Left renal cortex interstitium (tissue), 4 donors: ENCODE measurements at regions not wholly inside any gene's neighbourhood (a gene's known extent, or its start where the extent isn't known, plus 50 kb on each side); places are given as distances from the start of the nearest gene placed in this dataset.
"Not testable (repeated sequence)": the region's sequence is repeated elsewhere in the genome, so short reads cannot be mapped to it uniquely, and the experiment has no call there.

Experiments used
- DNase-seq, 4 donors: peaks; one replicate each; pipeline ENCODE4 v3.0.0-alpha.2; 2013; ENCODE audit warnings: low read depth in 4 of 4, low spot score in 2 of 4, missing footprints in 1 of 4

DNA sequence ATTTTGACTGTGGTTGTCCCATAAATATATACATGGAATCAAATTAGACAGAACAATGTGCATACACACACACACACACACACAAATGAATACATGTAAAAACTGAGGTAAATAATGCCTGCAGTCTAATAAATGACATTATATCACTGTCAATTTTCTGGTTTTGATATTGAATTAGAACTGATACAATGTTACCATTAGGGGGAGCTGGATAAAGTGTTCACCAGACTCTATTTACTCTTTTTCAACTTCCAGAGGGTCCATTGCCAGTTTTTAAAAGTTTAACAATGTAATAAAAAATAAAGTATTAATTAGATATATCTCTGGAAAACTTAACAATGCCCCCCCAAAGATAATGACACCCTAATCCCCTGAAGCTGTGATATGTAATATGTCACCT lies 1666.8 kb upstream of the TMEFF2 start:
- DNase-seq, result no peak

DNA sequence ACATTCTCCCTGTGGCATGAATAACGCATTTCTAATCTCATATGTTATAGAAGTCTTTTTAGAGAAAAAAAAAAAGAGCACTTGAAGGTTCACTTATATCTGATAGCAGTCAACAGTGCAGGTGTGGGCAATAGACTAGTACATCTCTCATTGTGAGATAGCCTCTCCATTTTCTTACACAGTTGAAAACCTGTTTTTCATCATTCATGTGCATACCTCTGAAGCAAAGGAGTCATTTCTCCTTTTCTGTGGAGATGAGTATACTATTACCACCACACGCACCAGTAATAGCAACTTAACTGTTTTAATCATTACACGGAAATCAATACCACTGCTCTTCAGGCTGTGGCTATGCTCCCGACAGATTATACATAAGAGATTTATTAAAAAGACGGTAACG lies 1653.3 kb upstream of the TMEFF2 start:
- no peak for DNase-seq

DNA sequence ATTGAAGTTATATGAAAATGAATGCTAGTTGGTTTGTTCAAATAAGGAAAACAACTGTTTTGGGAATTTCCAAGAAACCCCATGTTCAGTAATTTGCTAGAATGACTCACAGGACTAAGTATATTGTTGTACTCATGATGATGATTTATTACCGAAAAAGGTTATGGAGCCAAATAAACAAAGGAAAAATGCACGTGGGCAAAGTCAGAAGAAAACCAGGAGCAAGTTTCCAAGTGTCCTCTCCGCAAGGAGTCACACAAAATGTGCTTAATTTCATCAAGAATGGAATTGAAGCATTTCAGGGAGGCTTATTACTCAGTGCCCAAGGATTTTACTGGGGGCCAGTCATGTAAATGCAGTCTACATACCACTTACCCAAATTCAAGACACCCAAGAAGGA lies 1652.4 kb upstream of the TMEFF2 start:
- no peak for DNase-seq

DNA sequence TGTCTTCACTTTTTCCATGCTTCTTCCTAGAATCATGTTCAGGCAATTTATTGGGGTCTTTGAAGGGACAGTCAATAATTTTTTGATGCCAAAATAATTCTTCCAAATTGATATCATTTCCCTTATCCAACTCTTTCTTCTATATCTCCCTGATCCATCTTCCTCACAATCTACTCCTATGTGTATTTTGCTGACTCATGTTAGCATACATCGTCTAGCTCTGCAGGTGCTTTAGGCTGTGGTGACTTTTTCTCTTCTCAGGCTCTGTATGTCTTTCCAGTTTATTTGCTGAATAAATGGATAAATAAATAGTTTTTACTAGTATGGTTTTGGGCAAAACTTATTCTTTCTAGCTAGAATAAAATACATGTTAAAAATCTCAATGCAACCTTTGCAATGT lies 1650.9 kb upstream of the TMEFF2 start:
- DNase-seq, result no peak

DNA sequence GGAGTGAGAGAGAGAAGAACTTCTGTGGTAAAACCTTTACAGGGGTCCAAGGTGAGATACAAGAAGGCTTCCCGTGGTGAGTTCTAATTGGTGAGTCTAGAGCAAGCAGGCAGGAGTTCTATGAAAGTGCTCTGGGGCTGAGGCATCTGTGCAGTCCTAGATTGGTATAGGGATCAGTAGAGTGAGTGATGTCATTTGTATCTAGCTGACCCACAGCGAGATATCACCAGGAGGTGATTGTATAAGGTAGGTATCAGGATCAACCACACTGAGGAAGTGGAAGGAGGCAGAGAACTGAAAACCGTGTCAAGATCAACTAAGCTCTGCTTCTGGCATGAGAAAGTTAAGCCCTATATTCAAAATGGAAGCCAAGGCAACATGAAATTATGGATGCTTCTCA lies 1648.9 kb upstream of the TMEFF2 start:
- DNase-seq, result no peak

DNA sequence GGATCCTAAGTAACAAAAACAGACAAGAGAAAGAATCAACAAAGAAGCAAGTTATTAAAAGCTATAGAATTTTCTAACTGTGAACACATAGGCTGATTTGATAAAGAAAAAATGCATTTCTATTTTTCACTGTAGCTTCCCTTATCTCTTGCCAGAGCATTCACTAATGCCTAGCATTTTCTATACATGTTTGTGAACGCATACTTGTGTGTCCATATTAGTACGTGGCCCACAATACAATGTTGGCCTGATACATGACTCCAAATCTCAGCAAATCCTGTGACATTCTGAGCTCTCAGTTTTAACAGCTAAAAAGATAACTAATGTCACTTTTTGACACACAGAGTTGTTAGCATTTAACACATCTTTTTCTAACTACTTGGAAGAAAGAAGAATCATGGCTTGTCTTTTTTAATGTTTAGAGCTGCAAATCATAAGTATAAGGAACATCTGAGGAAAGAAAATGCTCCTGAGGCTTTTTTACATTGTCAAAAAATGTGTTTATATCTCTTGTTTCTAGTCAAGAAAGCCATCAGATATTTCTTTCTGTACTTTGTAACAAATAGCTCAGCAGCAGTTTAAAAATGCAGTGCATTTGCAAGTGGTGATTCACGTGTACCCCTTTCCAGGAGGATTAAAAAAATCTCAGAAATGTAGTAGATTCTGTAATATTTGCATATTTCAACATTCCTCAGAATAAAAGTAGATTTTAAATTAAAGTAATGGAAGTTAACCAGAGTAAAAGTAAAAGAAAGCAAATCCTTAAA lies 1646.8 kb upstream of the TMEFF2 start:
- no peak for DNase-seq

DNA sequence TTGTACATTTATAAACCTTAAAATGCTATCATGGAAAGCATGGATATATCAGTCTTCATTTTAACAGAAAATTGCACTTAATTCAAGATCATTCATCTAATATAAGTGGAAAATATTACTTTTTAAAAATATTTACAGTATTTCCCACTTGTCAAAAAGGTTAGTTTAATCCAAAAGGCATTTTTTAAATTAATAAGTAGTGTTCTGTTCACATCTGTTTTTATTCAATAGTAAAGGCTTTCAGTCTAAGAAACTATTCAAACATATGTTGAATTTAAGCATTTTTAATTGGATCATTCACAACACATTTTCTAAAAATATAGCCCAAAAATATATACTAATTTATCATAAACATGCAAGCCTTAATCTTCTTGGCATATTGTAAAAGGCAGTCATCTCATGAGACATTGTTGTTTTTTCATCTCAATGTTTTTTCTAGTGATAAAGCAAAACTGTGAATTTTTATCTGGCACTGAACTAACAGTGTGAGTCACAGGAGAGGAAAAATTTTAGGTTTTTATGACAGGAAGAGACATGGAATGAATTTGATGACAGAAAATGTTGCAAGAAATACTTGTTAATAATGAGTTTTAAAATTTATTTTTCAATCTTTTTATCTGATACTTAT lies 1642.5 kb upstream of the TMEFF2 start:
- no peak for DNase-seq

DNA sequence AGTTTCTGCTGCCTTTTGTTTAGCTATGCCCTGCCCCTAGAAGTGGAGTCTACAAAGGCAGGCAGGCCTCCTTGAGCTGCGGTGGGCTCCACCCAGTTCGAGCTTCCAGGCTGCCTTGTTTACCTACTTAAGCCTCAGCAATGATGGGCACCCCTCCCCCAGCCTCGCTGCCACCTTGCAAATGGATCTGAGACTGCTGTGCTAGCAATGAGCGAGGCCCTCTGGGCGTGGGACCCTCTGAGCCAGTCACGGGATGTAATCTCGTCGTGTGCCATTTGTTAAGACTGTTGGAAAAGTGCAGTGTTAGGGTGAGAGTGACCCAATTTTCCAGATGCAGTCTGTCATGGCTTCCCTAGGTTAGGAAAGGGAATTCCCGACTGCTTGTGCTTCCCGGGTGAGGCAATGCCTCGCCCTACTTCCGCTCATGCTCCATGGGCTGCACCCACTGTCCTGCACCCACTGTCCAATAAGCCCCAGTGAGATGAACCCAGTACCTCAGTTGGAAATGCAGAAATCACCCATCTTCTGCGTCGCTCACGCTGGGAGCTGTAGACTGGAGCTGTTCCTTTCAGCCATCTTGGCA lies 1641.8 kb upstream of the TMEFF2 start:
- DNase-seq, result not testable (repeated sequence)

DNA sequence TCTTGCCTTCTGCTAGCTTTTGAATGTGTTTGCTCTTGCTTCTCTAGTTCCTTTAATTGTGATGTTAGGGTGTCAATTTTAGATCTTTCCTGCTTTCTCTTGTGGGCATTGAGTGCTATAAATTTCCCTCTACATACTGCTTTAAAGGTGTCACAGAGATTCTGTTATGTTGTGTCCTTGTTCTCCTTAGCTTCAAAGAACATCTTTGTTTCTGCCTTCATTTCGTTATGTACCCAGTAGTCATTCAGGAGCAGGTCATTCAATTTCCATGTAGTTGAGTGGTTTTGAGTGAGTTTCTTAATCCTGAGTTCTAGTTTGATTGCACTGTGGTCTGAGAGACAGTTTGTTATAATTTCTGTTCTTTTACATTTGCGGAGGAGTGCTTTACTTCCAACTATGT lies 1639.2 kb upstream of the TMEFF2 start:
- DNase-seq, result not testable (repeated sequence)

DNA sequence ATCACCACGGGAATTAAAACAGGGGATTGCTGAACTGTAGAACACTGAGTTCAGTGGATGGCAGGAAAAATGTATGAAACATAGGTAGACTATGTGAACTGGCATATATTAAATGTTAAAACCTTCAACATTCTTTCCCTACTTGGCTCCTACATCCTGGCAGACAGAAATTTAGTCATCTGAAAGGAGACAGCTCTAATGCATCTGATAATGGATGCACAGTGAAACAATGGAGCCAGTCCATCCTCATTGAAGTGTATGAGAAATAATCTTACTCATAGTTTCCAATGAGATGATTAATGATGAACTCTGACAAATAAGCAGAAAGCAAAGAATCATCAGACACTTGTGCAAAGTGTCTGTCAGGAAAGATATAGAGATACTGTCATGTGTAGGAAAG lies 1629.7 kb upstream of the TMEFF2 start:
- no peak for DNase-seq

DNA sequence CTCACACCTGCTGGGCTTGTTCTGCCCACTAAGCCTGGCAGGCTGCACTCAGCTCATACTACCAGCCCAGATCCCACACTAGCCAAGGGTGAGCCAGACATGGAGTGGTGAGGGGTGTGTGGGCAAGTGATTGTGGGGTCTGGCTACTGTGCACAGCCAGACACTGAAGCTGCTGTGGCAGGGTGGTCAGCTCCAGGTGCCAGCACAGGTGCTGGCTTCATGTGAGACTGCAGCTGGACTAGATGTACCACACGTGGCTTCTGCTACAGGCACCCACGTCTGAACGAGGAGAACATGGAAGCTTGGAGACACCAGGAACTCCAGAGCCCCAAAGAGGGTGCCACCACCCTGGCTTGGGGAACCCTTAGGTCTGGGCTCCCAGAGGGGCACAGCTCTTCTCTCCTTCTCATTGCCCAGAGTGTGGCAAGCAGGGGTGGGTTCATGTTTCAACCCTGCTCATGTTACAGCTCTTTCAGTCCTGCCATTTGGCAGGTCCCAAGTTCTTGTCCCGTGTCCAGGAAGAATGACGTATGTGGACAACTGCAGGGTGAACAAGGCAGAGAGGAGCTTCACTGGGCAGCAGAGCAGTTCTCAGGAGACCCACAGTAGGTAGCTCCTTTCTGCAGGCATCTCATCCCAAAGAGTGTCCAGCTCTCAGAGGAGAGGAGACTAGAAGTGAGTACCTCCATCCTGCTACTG lies 1624.2 kb upstream of the TMEFF2 start:
- no peak for DNase-seq

DNA sequence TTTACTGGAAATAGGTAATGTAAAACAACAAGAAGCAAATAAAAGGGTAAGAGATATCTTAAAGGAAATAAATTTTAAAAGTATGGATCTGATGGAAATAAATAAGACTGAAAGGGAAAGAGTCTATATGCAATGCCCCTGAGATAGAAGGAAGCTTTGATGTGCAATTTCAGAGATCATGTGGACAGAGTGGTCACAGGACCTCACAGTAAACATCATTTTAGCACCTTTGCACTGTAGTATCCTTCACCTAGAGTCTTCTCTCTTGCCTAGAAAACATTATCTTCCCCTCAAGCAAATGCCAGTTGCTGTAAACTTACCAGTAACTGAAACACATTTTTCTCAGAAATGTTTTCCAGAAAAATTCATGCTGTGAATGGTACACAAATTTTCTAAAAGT lies 1621.3 kb upstream of the TMEFF2 start:
- no peak for DNase-seq

DNA sequence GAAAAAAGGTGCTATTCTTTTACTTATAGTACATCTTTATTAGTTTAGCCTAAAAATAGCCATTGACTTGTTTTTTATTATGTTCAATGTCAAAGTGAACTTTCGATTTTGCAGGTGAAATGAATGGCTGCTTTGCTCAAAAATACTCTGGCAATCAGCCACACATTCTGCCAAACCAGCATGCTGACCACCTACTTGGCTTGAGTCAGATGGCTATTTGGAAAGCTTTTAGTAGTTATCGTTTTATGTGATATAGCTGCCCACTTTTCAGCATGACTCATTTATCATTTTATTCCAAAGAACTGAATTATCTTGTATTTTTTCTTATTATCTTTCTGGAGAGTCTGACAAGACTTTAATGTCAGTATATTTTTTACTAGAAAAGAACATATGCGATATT lies 1615.8 kb upstream of the TMEFF2 start:
- no peak for DNase-seq

DNA sequence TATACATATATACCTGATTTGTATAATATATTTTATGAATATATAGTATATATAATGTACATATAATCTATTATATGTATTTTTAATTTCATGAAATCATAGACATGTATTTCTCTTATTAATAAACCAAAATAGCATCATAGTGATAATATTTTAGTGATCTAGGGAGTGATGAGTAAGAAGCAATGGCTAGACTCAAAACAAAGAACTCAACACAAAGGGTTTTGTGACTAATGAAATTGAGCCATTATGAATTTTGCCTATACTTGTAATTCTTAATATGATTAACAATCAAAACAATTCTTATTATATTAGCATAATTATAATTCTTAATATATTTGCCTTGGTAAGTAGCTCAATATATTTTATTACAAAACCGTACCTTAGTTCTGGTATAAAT lies 1614.1 kb upstream of the TMEFF2 start:
- no peak for DNase-seq

DNA sequence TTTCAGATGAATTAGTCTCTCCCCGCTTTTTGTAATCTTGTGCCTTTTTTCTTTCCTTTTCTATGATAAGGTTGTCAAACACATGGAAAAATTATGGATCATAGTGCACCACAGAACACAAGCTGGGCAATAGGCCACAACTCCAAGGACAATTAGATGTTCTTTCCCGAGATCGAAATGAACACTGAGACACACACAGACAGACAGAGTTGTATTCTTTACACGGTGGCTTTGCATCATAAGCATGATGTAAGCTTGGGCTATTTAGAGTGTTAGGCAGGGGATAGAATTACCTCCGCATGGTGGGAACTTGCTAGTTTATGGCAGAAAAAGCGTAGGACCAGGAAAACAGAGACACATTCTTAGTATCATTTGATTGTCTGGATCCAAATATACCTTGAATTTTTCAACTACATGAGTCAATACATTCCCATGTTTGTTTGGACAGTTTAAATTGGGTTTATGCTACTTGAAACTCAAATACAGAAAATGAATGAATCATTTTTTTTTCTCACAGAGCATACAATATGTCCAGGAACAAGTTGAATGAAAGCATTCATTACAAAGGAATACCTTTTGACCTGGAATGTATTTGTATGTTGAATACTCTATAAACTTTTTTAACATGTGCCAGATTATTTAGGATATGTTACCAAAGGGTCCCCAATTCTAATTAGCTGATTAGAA lies 1611.5 kb upstream of the TMEFF2 start:
- no peak for DNase-seq

DNA sequence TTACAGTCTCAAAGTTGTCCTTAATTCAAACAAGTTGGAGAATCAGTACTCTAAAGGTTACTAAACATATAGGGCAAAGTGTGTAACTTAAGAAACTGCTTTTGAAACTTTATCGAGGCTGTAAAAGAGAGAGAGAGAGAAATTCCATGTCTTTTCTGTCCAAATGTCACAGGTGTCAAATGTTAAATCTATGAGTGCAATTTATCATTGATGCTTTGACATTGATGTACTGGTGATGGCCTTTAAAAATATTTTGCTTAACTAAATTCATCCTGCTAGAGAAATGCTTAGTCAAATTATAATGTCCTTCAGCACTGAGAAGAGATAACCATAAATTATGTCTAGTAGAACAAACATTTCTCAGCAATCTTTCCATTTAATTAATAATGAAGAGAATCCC lies 1602.1 kb upstream of the TMEFF2 start:
- DNase-seq, result no peak

DNA sequence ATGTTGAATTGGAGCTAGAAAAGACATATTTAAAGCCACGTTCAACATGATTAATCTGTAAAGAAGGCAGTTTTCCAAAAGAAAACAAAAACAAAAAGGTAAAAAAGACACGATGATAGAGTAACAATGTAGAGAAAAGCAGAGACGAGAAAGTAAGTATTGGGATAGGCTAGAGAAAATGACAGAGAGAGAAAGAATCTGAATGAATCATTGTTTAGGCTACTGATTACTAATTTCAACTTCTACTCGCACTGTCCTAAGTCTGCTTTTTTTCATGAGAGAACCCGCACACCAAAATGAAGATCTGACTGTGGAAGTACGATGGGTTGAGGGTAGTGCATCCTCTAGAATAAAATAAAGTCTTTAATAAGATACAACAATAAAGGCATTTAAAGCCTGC lies 1599.2 kb upstream of the TMEFF2 start:
- no peak for DNase-seq

DNA sequence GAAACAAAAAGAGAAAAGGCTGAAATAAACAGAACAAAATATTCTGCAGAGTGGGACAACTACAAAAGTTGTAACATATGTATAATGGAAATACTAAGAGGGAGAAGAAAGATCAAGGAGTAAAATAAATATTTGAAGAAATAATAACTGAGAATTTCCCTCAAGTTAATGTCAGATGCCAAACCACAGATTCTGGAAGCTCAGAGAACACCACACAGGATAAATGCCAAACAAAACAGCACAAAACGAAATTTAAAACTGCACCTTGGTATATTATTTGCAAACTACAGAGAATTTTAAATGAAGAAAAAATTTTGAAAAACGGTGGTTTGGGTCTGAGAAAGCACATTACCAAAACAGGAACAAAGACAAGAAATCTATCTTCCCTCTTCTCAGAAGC lies 1588.9 kb upstream of the TMEFF2 start:
- DNase-seq, result no peak

DNA sequence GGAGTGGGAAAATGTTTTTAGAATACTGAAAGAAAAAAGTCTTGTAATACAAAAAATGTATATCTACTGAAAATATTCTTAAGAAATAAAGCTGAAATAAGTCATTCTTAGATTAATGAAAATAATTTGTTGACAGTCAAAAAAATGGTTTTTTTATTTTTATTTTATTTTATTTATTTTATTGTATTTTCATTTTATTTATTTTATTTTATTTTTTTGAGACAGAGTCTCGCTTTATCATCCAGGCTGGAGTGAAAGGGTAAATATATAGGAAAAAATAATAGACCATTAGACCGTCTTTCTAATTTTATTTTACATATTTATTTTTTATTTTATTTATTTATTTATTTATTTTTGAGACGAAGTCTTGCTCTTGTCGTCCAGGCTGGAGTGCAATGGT lies 1583.6 kb upstream of the TMEFF2 start:
- no peak for DNase-seq

DNA sequence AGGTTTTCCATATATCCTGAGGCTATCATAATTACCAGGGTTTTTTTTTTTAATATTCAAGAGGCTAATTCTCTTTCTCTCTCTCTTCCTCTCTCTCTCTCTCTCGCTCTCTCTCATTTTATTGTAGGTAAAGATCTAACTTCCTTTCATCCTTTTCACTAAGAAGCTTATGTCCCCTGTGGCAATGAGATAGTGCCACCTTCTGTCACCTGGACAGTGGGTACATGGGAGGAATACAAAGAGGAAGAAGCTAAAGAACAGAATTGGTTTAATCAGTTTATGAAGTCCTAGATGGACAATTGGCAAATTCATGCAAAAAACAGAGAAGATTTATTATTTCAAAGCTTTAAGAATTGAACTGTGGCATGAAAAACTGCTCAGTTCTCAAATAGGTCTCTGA lies 1582.3 kb upstream of the TMEFF2 start:
- no peak for DNase-seq

DNA sequence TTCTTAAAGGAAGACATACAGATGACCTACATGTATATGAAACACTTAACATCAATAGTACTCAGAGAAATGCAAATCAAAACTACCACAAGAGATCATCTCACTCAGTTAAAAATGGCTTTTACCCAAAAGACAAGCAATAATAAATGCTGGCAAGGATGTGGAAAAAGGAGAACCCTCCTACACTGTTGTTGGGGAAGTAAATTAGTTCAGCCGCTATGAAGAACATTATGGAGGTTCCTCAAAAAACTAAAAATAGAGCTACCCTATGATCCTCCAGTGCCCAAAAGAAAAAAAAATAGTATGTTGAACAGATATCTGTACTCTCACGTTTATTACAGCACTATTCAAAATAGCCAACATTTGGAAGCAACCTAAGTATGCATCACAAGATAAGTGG lies 1579.4 kb upstream of the TMEFF2 start:
- no peak for DNase-seq
